WI38 (cell line): ENCODE measurements at regions not wholly inside any gene's neighbourhood (a gene's known extent, or its start where the extent isn't known, plus 50 kb on each side); places are given as distances from the start of the nearest gene placed in this dataset.

ENCODE experiments used
- H3K4me3 ChIP-seq: 2 replicates; pipeline ENCODE4 v1.5.1; 2011; ENCODE audit warnings: low read depth, mild to moderate bottlenecking, control low read depth, low read length
- CTCF ChIP-seq: IDR thresholded peaks from 2 replicates; pipeline ENCODE4 v1.5.1; 2012; ENCODE audit warnings: low read depth, mild to moderate bottlenecking, control low read depth, low read length

- no peak for TF ChIP-seq CTCF
- no peak overlapping the region for H3K4me3 ChIP-seq
Observed at GRCh38 chr3:120544361-120544760, 51.8 kb upstream of the NDUFB4 start.

GRCh38 chr3:120536642-120537041 lies 59.5 kb upstream of the NDUFB4 start:
- no peak for TF ChIP-seq CTCF
- H3K4me3 ChIP-seq, result no peak overlapping the region

- no peak for TF ChIP-seq CTCF
- no peak overlapping the region for H3K4me3 ChIP-seq
Observed at GRCh38 chr3:120532969-120533368, 63.2 kb upstream of the NDUFB4 start.

- no peak overlapping the region for H3K4me3 ChIP-seq
- no peak for TF ChIP-seq CTCF
Observed at GRCh38 chr3:120528163-120528562, 68.0 kb upstream of the NDUFB4 start.

- no peak for TF ChIP-seq CTCF
- H3K4me3 ChIP-seq, result no peak overlapping the region
Observed at GRCh38 chr3:120526011-120526870, 69.9 kb upstream of the NDUFB4 start.

- no peak overlapping the region for H3K4me3 ChIP-seq
- no peak for TF ChIP-seq CTCF
Observed at GRCh38 chr3:120524171-120524923, 71.8 kb upstream of the NDUFB4 start.

- H3K4me3 ChIP-seq, result no peak overlapping the region
- no peak for TF ChIP-seq CTCF
Observed at GRCh38 chr3:120516136-120516535, 65.3 kb upstream of the FSTL1 start.
